ENCODE measurements at regions not wholly inside any gene's neighbourhood (a gene's known extent, or its start where the extent isn't known, plus 50 kb on each side); places are given as distances from the start of the nearest gene placed in this dataset.

- no peaks in the 10 kb centered on the region for H3K36me3 ChIP-seq (ENCODE audit: control insufficient read depth, insufficient read depth, low read length)
- Mint-ChIP-seq H3K9me3 (no peaks in the 10 kb centered on the region), H3K4me3 (no peak overlapping the region), H3K4me1 (no peaks in the 10 kb centered on the region), H3K27ac (no peak overlapping the region), H3K27me3 (ENCODE audit: low read depth in 2 of 2) (no peaks in the 10 kb centered on the region), H3K36me3 (no peaks in the 10 kb centered on the region)
- H3K9me3 ChIP-seq (ENCODE audit: control insufficient read depth, insufficient read depth, low read length), result no peaks in the 10 kb centered on the region
- WGBS (ENCODE audit: insufficient coverage), result 92% methylated on average over 2 of the region's 3 CpGs
- no peak overlapping the region for H3K27ac ChIP-seq (ENCODE audit: low read length)
- H3K4me3 ChIP-seq (ENCODE audit: low read length), result no peak overlapping the region
- no peaks in the 10 kb centered on the region for H3K4me1 ChIP-seq (ENCODE audit: control insufficient read depth, insufficient read depth, low read length)
- H3K27me3 ChIP-seq (ENCODE audit: control insufficient read depth, insufficient read depth, low read length), result no peaks in the 10 kb centered on the region
- TF ChIP-seq, protein P1, sequence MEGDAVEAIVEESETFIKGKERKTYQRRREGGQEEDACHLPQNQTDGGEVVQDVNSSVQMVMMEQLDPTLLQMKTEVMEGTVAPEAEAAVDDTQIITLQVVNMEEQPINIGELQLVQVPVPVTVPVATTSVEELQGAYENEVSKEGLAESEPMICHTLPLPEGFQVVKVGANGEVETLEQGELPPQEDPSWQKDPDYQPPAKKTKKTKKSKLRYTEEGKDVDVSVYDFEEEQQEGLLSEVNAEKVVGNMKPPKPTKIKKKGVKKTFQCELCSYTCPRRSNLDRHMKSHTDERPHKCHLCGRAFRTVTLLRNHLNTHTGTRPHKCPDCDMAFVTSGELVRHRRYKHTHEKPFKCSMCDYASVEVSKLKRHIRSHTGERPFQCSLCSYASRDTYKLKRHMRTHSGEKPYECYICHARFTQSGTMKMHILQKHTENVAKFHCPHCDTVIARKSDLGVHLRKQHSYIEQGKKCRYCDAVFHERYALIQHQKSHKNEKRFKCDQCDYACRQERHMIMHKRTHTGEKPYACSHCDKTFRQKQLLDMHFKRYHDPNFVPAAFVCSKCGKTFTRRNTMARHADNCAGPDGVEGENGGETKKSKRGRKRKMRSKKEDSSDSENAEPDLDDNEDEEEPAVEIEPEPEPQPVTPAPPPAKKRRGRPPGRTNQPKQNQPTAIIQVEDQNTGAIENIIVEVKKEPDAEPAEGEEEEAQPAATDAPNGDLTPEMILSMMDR (IDR thresholded peaks at IDR 0.05), result no peak
- DNase-seq (no peak), ATAC-seq (no peak)
- intact Hi-C loops (cut with micrococcal nuclease), result no loop called here
These were observed 114.5 kb downstream of the MBL2 start for GRCh38 chr10:52658112-52658511.

DNA sequence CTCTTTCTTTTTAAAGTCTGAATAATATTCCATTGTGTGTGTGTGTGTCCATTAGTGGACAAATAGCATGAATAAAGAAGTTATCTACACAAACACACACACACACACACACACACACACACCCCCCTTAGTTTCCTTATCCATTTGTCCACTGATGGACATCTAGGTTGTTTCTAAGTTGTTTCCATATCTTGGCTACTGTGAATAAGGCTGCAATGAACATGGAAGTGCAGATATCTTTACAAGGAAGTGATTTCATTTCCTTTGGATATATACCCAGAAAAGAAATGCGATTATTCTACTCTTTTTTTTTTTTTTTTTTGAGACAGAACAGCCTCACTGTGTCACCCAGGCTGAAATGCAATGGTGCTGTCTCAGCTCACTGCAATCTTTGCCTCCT lies 113.5 kb downstream of the MBL2 start:
- H3K27me3 Mint-ChIP-seq (ENCODE audit: low read depth in 2 of 2), result no peaks in the 10 kb centered on the region
- no peak overlapping the region for H3K4me3 ChIP-seq (ENCODE audit: low read length)
- H3K36me3 ChIP-seq (ENCODE audit: control insufficient read depth, insufficient read depth, low read length), result no peaks in the 10 kb centered on the region
- no peaks in the 10 kb centered on the region for H3K36me3 Mint-ChIP-seq
- 29% methylated on average over 1 of the region's 1 CpG for WGBS (ENCODE audit: insufficient coverage)
- H3K4me1 Mint-ChIP-seq, result no peaks in the 10 kb centered on the region
- DNase-seq (no peak), ATAC-seq (no peak)
- no peaks in the 10 kb centered on the region for H3K9me3 Mint-ChIP-seq
- no peaks in the 10 kb centered on the region for H3K9me3 ChIP-seq (ENCODE audit: control insufficient read depth, insufficient read depth, low read length)
- H3K4me3 Mint-ChIP-seq, result no peak overlapping the region
- H3K27ac Mint-ChIP-seq, result no peak overlapping the region
- no peaks in the 10 kb centered on the region for H3K27me3 ChIP-seq (ENCODE audit: control insufficient read depth, insufficient read depth, low read length)
- H3K27ac ChIP-seq (ENCODE audit: low read length), result no peak overlapping the region
- TF ChIP-seq, protein P1 (IDR thresholded peaks at IDR 0.05), result no peak
- no peaks in the 10 kb centered on the region for H3K4me1 ChIP-seq (ENCODE audit: control insufficient read depth, insufficient read depth, low read length)
- intact Hi-C loops (cut with micrococcal nuclease), result no loop called here

GRCh38 chr10:52662256-52662655 lies 110.3 kb downstream of the MBL2 start:
- ATAC-seq (no peak), DNase-seq (no peak)
- Histone ChIP-seq H3K27ac (ENCODE audit: low read length) (no peak overlapping the region), H3K27me3 (ENCODE audit: control insufficient read depth, insufficient read depth, low read length) (no peaks in the 10 kb centered on the region), H3K4me3 (ENCODE audit: low read length) (no peak overlapping the region), H3K36me3 (ENCODE audit: control insufficient read depth, insufficient read depth, low read length) (no peaks in the 10 kb centered on the region), H3K4me1 (ENCODE audit: control insufficient read depth, insufficient read depth, low read length) (no peaks in the 10 kb centered on the region), H3K9me3 (ENCODE audit: control insufficient read depth, insufficient read depth, low read length) (no peaks in the 10 kb centered on the region)
- Mint-ChIP-seq H3K27me3 (ENCODE audit: low read depth in 2 of 2) (no peaks in the 10 kb centered on the region), H3K27ac (no peak overlapping the region), H3K4me1 (no peaks in the 10 kb centered on the region), H3K36me3 (no peaks in the 10 kb centered on the region), H3K4me3 (no peak overlapping the region), H3K9me3 (peaks cover 3 to 9% of the 10 kb centered on the region in 2 donors)
- TF ChIP-seq, protein P1 (IDR thresholded peaks at IDR 0.05), result no peak
- 100% methylated on average over 1 of the region's 1 CpG for WGBS (ENCODE audit: insufficient coverage)
- intact Hi-C loops (cut with micrococcal nuclease), result no loop called here

GRCh38 chr10:52663161-52663560 lies 109.4 kb downstream of the MBL2 start:
- no peaks in the 10 kb centered on the region for H3K36me3 ChIP-seq (ENCODE audit: control insufficient read depth, insufficient read depth, low read length)
- WGBS (ENCODE audit: insufficient coverage), result 93% methylated on average over 3 of the region's 3 CpGs
- no peak overlapping the region for H3K27ac ChIP-seq (ENCODE audit: low read length)
- ATAC-seq (no peak), DNase-seq (no peak)
- H3K4me1 ChIP-seq (ENCODE audit: control insufficient read depth, insufficient read depth, low read length), result no peaks in the 10 kb centered on the region
- TF ChIP-seq, protein P1 (IDR thresholded peaks at IDR 0.05), result no peak
- Mint-ChIP-seq H3K4me1 (no peaks in the 10 kb centered on the region), H3K27ac (no peak overlapping the region), H3K36me3 (no peaks in the 10 kb centered on the region), H3K27me3 (ENCODE audit: low read depth in 2 of 2) (no peaks in the 10 kb centered on the region), H3K9me3 (peaks cover 3 to 9% of the 10 kb centered on the region in 2 donors), H3K4me3 (no peak overlapping the region)
- intact Hi-C loops (cut with micrococcal nuclease), result no loop called here
- no peak overlapping the region for H3K4me3 ChIP-seq (ENCODE audit: low read length)
- no peaks in the 10 kb centered on the region for H3K27me3 ChIP-seq (ENCODE audit: control insufficient read depth, insufficient read depth, low read length)
- H3K9me3 ChIP-seq (ENCODE audit: control insufficient read depth, insufficient read depth, low read length), result no peaks in the 10 kb centered on the region

Measured in natural killer cell (primary cell).